Skin of body (tissue), 1 donor: ENCODE measurements at regions not wholly inside any gene's neighbourhood (a gene's known extent, or its start where the extent isn't known, plus 50 kb on each side); places are given as distances from the start of the nearest gene placed in this dataset.
"Not testable (repeated sequence)": the region's sequence is repeated elsewhere in the genome, so short reads cannot be mapped to it uniquely, and the experiment has no call there.

Experiments
- DNase-seq: peaks from one replicate; lab custom pipeline; 2025; lab: John Stamatoyannopoulos, UW

DNA sequence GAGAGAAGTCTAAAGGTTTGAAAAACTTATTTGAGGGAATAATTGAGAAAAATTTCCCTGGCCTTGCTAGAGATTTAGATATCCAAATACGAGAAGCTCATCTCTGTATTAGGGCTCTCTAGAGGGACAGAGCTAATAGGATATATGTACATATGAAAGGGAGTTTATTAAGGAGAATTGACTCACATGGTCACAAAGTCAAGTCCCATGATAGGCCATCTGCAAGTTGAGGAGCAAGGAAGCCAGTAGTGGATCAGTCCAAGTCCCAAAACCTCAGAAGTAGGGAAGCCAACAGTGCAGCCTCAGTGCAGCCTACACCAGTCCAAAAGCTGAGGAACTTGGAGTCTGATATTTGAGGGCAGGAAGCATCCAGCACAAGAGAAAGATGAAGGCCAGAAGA, 126.7 kb downstream of the PJA2 start:
- not testable (repeated sequence) for DNase-seq

DNA sequence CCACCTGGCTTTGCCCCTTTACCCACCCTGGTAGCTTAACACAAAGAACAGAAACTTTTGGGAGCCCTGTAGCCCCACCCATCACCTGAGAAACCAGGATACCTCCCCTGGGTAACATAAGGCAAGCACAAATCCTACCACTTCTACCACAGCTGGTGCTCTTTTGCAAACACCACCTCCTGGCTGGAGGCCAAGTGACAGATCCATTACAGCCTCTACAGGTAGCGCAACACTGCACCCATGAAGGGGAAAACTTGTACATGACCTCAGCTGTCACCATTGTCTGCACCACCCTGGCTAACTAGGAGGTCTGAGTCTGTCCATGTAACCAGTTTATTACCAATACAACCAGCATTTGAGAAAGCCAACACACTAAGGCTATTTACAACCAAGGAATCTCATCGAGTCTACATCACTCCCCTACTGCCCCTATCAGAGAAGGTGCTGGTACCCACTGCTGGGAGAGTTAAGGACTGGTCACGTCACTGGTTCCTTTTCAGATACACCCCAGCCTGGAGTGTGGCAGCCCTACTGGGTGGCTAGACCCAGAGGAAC, 128.6 kb downstream of the PJA2 start:
- DNase-seq = no peak

DNA sequence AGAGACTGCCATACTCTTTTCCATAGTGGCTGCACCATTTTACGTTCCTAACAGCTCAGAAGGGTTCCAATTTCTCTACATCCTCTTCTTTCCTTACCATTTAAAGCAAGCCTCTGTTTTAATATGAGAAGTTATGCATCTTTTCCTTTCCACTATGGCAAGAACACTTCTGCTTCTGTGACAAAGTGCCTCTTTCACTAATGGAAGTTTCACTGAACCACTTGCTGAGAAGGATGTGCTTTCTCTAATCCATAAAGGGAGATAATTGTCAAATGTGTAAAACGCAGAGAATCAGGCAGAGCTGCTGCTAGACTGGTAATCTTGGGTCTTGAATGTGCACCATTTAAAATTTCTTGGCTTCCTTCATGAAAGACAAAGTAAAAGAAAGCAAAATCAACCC, 131.6 kb downstream of the PJA2 start:
- no peak for DNase-seq

DNA sequence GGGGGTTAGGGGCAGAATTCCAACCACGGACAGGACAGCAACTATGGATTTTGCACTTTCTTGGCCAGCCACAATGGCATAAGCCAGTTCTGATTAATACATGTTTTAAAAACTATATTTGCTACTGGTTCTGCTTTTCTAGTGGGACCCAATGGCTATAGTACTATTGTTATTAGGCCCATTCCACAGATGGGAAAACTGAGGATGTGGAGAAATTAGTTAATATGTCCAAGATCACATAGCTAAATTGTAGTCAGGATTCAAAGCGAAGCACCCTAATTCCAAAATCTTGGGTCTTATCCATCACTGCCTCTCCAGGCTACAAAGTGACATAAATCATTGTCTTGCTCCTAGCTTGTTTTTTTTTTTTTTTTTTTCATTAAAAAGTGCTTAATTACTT, 133.9 kb downstream of the PJA2 start:
- no peak for DNase-seq

DNA sequence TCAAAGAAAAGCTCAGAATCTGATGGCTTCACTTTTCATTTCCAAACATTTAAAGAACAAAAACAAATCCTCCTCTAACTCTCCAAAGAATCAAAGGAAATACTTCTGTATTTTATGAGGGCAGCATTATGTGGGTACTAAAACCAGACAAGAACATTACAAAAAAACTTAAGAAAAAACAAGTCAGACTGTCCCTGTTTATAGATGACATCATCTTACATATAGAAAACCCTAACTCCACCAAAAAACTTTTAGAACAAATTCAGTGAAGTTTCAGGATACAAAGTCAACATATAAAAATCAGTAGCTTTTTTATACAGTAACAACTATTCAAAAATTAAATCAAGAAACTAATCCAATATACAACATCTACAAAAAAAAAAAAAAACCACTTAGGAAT, 136.2 kb downstream of the PJA2 start:
- DNase-seq = no peak

DNA sequence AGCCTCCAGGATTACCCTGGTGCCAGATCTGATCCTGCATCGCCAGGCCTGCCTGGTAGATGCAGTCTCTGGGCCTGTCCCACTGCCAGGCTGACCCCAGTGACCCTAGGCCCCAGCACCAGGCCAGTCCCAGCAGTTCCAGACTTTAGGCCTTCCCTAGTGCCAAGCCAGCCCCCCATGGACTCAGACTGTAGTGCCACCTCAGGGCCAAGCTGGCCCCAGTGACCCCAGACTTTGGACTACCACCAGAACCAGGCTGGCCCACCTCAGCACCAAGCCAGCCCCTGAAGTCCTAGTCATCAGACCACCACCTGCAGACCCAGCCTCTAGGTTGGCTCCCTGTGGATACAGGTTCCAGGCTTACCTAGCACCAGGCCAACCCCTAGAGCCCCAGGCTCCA, 142.5 kb downstream of the PJA2 start:
- DNase-seq = no peak

DNA sequence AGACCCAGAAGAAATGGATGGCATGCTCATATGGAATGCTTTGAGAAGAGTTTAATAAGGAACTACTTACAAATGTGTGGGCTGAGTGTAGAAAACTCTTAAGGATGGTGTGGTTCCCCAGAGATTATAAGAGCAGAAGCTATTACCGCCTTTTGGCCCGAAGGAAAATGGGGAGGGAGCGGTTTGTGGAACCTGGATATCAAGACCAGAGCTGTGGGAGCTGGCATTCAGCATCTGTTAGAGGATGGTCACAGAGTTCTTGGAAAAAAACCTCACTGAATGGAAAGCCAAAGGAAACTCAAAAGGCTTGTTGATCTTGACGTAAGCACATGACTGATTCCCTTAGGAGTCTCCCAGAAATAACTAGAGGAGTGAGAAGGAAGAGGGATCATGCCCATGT, 151.0 kb downstream of the PJA2 start:
- DNase-seq = no peak

DNA sequence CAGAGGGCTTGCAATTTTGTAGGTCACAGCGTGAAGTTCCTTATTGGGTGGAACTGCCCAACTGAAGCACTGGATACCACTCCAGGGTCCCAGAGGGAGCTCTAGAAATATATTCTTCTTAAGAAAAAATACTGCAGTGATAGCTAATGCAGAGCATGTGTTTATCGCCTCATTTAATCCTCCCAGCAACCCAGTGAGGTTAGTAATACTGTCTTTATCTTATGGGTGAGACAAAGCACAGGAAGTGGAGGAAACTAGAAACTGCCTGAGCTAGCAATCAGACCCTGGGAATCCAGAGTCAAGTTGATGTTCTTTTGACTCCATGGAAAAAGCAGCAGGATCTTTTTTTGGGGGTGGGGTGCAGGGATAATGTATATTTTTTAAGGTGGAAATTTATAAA, 153.3 kb downstream of the PJA2 start:
- peak; percentile 5 for DNase-seq

DNA sequence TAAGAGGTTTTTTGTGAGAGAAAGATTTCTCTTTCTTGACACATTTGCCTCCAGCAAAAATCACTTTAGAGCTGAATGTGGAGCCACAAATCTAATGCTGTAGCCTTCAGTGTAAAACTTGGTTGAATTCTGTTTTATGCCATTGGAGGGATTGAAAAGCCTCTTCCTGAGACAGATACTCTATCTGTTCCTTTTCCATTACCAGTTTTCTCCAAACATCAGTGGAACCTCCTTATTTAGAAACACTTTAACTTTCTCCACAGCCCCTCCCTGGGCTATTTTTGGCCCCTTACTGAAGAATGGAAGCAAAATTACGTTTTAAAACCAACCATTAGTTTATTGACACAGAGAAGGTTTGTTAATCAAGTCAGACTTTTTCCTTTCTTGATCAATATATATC, 155.3 kb downstream of the PJA2 start:
- DNase-seq = no peak

DNA sequence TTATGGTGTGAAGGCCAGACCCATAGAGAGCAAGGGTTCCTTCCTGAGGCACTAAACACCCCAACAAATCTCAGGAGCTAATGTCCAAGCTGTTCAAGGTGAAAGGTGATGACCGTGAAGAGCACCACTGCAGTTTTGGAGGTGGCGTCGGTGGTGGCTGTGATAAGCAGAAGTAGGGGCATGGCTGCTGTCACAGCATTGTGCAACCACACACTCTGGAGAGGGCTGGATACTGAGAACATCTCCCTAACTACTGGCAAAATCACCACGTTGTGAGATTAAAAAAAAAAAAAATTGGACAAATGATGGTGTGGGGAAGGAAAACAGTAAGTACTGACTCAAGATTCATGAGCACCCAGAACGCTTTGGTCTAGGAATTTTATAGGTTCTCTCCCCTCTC, 156.5 kb downstream of the PJA2 start:
- no peak for DNase-seq

DNA sequence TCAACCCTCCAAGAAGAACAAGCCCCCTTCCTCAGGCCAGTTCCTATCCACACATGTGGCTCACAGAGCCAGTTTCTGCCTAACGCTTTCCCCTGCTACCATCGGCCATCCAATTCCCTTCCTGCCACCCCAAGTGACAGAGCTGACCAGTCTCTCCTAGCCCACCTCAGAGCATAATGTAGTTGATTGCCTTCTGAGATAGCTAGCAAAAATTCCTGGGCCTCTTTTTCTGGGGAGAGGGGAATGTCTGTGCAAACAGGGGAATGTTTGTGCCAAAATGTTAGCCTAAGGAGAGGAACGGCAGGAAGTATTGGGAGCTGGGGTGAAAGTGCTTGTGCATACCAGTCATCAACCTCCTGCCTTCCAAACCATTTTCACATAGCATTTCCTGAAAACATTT, 157.0 kb downstream of the PJA2 start:
- DNase-seq = no peak

DNA sequence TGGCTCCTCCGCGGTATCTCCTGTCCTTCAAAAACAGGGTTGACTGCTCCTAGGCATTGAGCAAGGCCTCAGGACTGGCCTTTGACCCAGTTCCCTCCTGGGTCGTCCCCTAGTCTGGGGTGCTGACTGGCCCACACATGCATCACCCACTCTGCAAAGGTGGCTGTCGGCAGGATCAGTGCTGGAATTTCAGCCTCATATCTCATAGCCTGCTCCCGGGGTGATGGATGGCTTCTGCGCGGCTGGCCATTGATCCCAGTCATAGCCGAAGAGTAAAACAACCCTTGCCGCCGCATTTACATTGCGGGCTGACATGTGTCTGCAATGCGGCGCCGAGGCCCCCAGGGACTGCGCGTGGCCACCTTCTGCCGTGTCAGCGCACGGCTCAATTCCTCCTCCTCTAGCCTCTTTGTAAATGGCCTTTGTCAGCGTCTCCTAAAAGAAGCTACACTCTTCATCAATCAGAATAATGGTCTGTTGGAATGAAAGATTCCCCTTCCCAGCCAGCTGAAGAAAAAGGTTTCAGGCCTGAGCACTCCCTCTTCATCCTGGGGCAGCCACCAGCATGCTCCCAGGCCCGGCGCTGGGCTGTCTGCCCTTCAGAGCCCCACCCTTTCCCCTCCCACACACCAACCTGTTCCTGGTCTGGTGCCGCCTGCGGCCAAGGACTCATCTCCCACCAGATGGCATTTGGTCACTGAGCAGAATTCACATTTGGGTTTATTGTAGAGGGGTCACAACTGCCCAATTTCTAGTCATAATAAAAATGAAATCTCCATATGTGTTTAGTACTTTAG, 159.0 kb downstream of the PJA2 start:
- DNase-seq = no peak

DNA sequence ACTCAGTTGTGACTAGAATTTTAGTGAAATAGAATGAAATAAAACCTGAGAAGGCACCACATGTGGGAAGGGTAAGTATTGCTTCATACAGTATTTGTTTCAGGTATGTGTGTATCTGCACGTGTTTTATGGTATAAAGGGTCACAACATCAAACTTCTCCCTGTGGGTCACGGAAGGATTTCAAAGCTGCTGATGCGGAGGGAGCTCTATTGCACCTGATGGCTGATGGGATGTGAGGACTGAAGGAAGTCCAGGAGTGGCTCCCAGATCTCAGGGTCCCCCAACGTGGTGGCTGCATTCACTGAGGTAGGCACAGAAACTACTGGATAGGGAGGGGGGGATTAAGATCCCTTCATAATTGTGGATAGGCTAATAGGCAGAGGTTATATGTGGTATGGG, 159.7 kb downstream of the PJA2 start:
- DNase-seq = no peak

DNA sequence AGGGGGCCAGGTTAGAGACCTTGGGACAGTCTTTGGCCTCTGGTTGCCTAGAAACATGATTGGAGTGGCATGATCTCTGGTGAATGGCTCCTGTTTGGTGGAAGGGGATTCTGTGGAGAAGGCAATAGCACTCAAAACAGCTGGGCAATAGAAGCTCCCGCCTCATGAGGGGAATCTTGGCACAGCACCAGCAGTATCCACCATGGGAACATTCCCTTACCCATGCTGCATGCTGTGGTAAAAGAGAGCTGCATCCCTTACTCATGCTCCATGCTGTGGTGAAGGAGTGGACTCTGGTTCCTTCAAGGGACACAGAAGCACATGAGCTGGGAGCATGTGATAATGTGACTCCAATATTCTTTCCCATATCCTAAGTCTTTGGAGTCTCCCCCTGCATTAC, 160.6 kb downstream of the PJA2 start:
- no peak for DNase-seq

DNA sequence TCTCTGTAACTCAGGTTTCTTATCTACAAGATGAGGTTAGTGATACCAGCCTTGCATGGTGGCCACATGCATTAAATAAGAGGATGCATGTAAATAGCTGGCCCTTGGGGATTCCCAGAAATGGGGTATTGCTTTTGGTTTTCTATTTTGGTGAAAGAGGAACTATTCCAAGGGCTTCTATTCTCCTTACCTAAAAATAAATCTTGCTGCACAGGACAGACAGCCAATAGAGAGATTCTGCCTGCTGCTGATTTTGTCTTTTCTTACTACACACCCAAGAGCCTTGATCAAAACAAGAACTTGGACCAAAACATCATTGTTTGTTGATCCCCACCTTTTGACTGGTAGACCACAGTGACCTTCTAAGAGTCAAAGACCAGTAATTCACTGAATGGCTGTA, 161.8 kb downstream of the PJA2 start:
- no peak for DNase-seq

DNA sequence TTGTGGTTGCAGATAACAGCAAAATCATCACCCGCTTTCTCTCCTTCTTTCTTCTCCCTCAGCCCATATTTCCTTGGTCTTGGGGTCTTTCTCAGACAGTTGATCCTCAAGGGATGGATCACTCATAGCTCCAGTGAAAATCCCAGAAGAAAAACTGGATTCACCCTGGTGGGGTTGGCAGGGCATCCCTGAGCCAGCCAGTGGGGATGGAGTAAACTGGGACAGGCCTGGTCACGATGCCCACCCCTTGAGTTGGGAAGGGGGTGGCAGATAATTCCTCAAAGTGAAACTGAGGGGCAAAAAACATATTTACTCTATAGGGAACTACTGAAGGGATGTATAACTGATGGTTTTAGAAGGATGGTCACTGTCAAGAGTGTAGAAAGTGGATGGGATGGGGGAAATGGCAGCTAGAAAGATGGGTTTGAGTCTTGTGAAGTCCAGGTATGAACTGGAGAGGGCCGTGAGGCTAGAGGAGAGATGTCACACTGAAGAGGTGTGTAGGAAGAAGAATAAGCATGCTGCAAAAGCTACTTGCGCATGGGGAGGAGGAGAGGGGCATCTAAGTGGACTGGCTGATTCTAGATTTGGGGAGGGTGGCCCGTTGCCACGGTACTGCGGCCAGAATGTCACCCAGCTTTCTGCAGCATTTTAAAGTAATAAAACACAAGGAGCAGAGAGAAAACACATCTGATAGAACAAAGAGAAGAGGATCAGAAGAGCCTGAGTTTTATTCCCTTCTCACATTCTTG, 162.8 kb downstream of the PJA2 start:
- DNase-seq = no peak
